Pancreas (tissue), 10 donors: ENCODE measurements at regions not wholly inside any gene's neighbourhood (a gene's known extent, or its start where the extent isn't known, plus 50 kb on each side); places are given as distances from the start of the nearest gene placed in this dataset.

ENCODE experiments used
- ATAC-seq, 4 donors: fragments of 200-7000 bp; cut with Tn5 transposase; one replicate each; pipeline versions ENCODE4 v1.8.0 to v1.9.1; 2020; ENCODE audit warnings: mild to moderate bottlenecking in 4 of 4, moderate library complexity in 4 of 4
- DNase-seq, 6 donors: peaks; one replicate each; pipeline ENCODE4 v3.0.0-alpha.2; 2020
- FAIRE-seq: peaks from 2 replicates; lab custom pipeline; 2012; peaks lifted over from hg19 to GRCh38; lab: Jason Lieb, UNC
- H3K27ac ChIP-seq, 4 donors: fragments of 200-600 bp; sonication (generic); 1 replicate in 3 of 4; 2 replicates in 1 of 4; pipeline versions ENCODE4 v1.5.0 to v1.8.0; 2020
- H3K27me3 ChIP-seq, 4 donors: fragments of 200-600 bp; one replicate each; pipeline ENCODE4 v1.8.0; 2021
- H3K36me3 ChIP-seq, 3 donors: fragments of 200-600 bp; sonication (generic) in 1 of 3; one replicate each; pipeline versions ENCODE4 v1.5.0 to v1.8.0; 2020 to 2021
- H3K4me1 ChIP-seq, 3 donors: fragments of 200-600 bp; one replicate each; pipeline ENCODE4 v1.8.0; 2021
- H3K4me3 ChIP-seq, 4 donors: fragments of 200-600 bp; sonication (generic) in 2 of 4; one replicate each; pipeline versions ENCODE4 v1.5.0 to v1.8.0; 2020 to 2021
- H3K9me3 ChIP-seq, 4 donors: fragments of 200-600 bp; one replicate each; pipeline ENCODE4 v1.8.0; 2021
- WGBS, 2 donors: extraction: QIAGEN DNeasy Blood & Tissue Kit; methylation state at CpG; one replicate each; pipeline ENCODE4 v1.1.7; 2013; 5-methylcytosine and 5-hydroxymethylcytosine counted together
- intact Hi-C, 3 donors: fragments of 100-400 bp; cut with DNase I; formaldehyde crosslinking; loops; one replicate each; pipeline versions ENCODE4 v1.11.1 to v1.14.2; 2022
- TF ChIP-seq, protein P1 (sequence below), 4 donors: fragments of 200-600 bp; sonication (generic) in 3 of 4; IDR thresholded peaks; one replicate each; pipeline versions ENCODE4 v1.5.0 to v1.8.0; 2021; ENCODE audit warnings: antibody characterized with exemption in 4 of 4
- donor health status: healthy with polysubstance abuse.
- donor health status: DM: no; HTN: no; CAD: no; lungs with moderate emphysema.
- donor health status: DM: no; HTN: no; CAD: no.
- donor health status: control.
- donor health status: control.
- donor health status: Bipolar disorder and iron deficiency.
- donor health status: DM: yes; HTN: yes; CAD: no.
- donor health status: DM: no; HTN: no; CAD: no.
- donor health status: DM: no; HTN: no; CAD: no.
- donor health status: DM: yes; HTN: yes; CAD: no.

DNA sequence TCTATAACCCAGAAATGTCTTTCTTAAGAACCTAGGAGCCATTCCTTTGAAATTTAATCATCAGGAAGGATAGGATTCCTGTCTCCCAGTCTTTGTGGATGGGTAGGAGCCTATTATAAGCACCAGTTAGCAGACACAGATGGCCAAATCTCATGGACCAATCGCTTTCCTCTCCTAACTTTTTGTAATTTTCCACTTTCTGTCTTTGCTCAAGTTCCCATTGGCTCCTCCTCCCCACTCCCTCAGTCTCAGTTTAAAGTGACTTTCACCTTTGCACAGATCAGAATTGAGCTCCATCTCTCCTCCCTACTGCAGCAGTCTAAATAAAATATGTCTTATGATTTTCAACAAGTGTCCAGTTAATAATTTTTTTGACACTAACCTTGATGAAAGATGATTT lies 192.3 kb downstream of the HS3ST3A1 start:
- H3K36me3 ChIP-seq: no peaks in the 10 kb centered on the region
- H3K4me3 ChIP-seq: no peak overlapping the region
- no peak for FAIRE-seq
- DNase-seq: no peak
- intact Hi-C loops: no loop called here
- TF ChIP-seq, protein P1, sequence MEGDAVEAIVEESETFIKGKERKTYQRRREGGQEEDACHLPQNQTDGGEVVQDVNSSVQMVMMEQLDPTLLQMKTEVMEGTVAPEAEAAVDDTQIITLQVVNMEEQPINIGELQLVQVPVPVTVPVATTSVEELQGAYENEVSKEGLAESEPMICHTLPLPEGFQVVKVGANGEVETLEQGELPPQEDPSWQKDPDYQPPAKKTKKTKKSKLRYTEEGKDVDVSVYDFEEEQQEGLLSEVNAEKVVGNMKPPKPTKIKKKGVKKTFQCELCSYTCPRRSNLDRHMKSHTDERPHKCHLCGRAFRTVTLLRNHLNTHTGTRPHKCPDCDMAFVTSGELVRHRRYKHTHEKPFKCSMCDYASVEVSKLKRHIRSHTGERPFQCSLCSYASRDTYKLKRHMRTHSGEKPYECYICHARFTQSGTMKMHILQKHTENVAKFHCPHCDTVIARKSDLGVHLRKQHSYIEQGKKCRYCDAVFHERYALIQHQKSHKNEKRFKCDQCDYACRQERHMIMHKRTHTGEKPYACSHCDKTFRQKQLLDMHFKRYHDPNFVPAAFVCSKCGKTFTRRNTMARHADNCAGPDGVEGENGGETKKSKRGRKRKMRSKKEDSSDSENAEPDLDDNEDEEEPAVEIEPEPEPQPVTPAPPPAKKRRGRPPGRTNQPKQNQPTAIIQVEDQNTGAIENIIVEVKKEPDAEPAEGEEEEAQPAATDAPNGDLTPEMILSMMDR (IDR thresholded peaks at IDR 0.05): no peak
- ATAC-seq: no peak
- no peak overlapping the region for H3K27ac ChIP-seq
- H3K4me1 ChIP-seq: no peaks in the 10 kb centered on the region
- H3K9me3 ChIP-seq: no peaks in the 10 kb centered on the region
- 85% methylated on average over 1 of the region's 1 CpG for WGBS, 2 donors
- no peaks in the 10 kb centered on the region for H3K27me3 ChIP-seq

- Histone ChIP-seq H3K4me3 (no peak overlapping the region), H3K27me3 (no peaks in the 10 kb centered on the region), H3K36me3 (no peaks in the 10 kb centered on the region), H3K9me3 (no peaks in the 10 kb centered on the region), H3K27ac (no peak overlapping the region), H3K4me1 (no peaks in the 10 kb centered on the region)
- DNase-seq (no peak), FAIRE-seq (no peak), ATAC-seq (no peak)
- intact Hi-C loops: no loop called here
- WGBS, 2 donors: 80 to 88% methylated on average over 6 of the region's 6 CpGs
- TF ChIP-seq, protein P1 (IDR thresholded peaks at IDR 0.05): no peak
Observed at GRCh38 chr17:13407381-13407780, 194.3 kb downstream of the HS3ST3A1 start.

GRCh38 chr17:13405807-13406206 lies 195.9 kb downstream of the HS3ST3A1 start:
- intact Hi-C loops: no loop called here
- WGBS, 2 donors: 37 to 53% methylated on average over 3 of the region's 3 CpGs
- DNase-seq: no peak
- Histone ChIP-seq H3K27ac (no peak overlapping the region), H3K9me3 (no peaks in the 10 kb centered on the region), H3K36me3 (no peaks in the 10 kb centered on the region), H3K27me3 (no peaks in the 10 kb centered on the region), H3K4me1 (no peaks in the 10 kb centered on the region), H3K4me3 (no peak overlapping the region)
- no peak for FAIRE-seq
- ATAC-seq: no peak
- TF ChIP-seq, protein P1 (IDR thresholded peaks at IDR 0.05): no peak

DNA sequence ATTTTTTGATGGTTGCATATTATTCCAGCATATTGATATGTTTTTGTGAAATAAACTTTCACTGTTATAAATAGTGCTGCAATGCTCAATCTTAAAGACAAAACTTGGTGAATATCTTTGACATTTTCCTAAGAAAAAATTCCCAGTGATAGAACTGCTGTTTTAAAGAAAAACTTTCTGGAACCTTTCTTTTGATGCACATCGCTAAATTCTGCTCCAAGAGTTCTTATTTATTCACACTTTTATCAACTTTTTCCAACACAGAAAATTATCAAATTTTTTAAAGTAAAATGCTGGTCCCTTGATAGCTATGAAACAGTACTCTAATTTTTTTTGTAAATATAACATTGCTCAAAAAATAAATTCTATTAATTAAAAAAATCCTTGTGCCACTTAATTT lies 196.6 kb downstream of the HS3ST3A1 start:
- Histone ChIP-seq H3K27me3 (no peaks in the 10 kb centered on the region), H3K4me1 (no peaks in the 10 kb centered on the region), H3K4me3 (no peak overlapping the region), H3K27ac (no peak overlapping the region), H3K36me3 (no peaks in the 10 kb centered on the region), H3K9me3 (no peaks in the 10 kb centered on the region)
- WGBS, 2 donors: 89 to 98% methylated on average over 1 of the region's 1 CpG
- TF ChIP-seq, protein P1 (IDR thresholded peaks at IDR 0.05): no peak
- DNase-seq (no peak), FAIRE-seq (no peak), ATAC-seq (no peak)
- intact Hi-C loops: no loop called here

- ATAC-seq: no peak
- no peak overlapping the region for H3K4me3 ChIP-seq
- no peak for FAIRE-seq
- no peak overlapping the region for H3K27ac ChIP-seq
- H3K36me3 ChIP-seq: no peaks in the 10 kb centered on the region
- 64 to 67% methylated on average over 4 of the region's 4 CpGs for WGBS, 2 donors
- H3K27me3 ChIP-seq: no peaks in the 10 kb centered on the region
- intact Hi-C loops: no loop called here
- no peak for DNase-seq
- H3K4me1 ChIP-seq: no peaks in the 10 kb centered on the region
- TF ChIP-seq, protein P1 (IDR thresholded peaks at IDR 0.05): no peak
- no peaks in the 10 kb centered on the region for H3K9me3 ChIP-seq
Observed at GRCh38 chr17:13403982-13404946, 197.5 kb downstream of the HS3ST3A1 start.
